ENCODE measurements at regions not wholly inside any gene's neighbourhood (a gene's known extent, or its start where the extent isn't known, plus 50 kb on each side); places are given as distances from the start of the nearest gene placed in this dataset.
"Not testable (repeated sequence)": the region's sequence is repeated elsewhere in the genome, so short reads cannot be mapped to it uniquely, and the experiment has no call there.

DNA sequence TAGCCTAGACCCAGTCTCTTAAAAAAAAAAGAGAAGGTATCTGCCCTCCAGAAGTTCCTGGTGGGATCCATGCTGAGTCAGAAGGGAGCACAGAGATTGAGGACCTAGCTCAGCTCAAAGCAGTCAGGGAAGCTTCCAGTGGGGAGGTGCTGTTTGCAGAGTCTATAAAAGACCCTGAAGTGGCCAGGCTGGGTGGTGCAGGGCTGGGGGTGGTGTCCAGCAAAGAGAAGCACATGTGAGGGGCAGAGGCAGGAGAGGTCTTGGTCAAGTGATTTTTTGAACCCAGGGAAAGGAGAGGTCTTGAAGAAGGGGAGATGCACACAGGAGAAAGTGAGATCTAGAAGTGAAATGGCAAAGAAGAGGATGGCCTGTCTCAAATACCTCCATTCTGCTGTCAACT lies 130.4 kb upstream of the PODXL start:
- H3K27me3 ChIP-seq = peaks cover 0 to 4% of the 10 kb centered on the region in 2 donors
- ATAC-seq = no peak
- no peaks in the 10 kb centered on the region for H3K36me3 ChIP-seq
- H3K4me1 ChIP-seq = no peaks in the 10 kb centered on the region
- H3K27ac ChIP-seq = no peak overlapping the region
- H3K9me3 ChIP-seq = no peaks in the 10 kb centered on the region
- TF ChIP-seq, protein P1, sequence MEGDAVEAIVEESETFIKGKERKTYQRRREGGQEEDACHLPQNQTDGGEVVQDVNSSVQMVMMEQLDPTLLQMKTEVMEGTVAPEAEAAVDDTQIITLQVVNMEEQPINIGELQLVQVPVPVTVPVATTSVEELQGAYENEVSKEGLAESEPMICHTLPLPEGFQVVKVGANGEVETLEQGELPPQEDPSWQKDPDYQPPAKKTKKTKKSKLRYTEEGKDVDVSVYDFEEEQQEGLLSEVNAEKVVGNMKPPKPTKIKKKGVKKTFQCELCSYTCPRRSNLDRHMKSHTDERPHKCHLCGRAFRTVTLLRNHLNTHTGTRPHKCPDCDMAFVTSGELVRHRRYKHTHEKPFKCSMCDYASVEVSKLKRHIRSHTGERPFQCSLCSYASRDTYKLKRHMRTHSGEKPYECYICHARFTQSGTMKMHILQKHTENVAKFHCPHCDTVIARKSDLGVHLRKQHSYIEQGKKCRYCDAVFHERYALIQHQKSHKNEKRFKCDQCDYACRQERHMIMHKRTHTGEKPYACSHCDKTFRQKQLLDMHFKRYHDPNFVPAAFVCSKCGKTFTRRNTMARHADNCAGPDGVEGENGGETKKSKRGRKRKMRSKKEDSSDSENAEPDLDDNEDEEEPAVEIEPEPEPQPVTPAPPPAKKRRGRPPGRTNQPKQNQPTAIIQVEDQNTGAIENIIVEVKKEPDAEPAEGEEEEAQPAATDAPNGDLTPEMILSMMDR (IDR thresholded peaks at IDR 0.05) = no peak
- TF ChIP-seq POLR2A (IDR thresholded peaks at IDR 0.05) = no peak
- H3K4me3 ChIP-seq = no peak overlapping the region
- intact Hi-C loops (cut with DNase I) = no loop called here
- no peak for DNase-seq

DNA sequence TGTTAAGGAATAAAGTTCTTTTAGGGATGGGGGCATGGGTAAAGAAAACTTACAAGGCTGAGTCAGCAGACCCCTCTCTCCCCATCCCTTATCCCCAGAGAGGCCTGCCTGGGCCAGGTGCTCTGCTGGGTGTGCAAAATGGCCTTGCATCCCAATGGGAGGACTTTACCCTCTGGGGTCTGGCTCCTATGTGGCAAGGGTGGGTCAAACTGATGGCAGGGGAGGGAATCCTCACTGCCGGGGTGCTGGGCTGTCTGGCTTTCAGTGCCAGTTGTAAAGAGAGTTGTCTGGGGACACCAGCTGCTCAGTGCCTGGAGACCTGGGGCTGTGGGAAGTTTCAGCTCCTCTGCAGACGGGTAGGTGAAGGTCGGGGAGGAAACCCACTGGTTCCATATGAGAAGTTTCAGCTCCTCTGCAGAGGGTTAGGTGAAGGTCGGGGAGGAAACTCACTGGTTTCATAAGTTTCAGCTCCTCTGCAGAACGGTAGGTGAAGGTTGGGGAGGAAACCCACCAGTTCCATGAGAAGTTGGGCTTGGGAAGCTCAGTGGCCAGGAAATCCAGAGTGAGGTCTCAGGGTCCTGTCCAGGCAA lies 127.2 kb upstream of the PODXL start:
- Histone ChIP-seq H3K36me3 (no peaks in the 10 kb centered on the region), H3K9me3 (no peaks in the 10 kb centered on the region), H3K27me3 (no peaks in the 10 kb centered on the region), H3K4me3 (no peak overlapping the region), H3K4me1 (no peaks in the 10 kb centered on the region), H3K27ac (no peak overlapping the region)
- intact Hi-C loops (cut with DNase I) = no loop called here
- DNase-seq (no peak), ATAC-seq (no peak)
- WGBS (ENCODE audit: insufficient coverage, low coverage, low lambda C conversion rate, missing lambda C conversion rate) = 57% methylated on average over 5 of the region's 5 CpGs
- TF ChIP-seq POLR2A (IDR thresholded peaks at IDR 0.05) = no peak
- TF ChIP-seq, protein P1 (IDR thresholded peaks at IDR 0.05) = no peak

DNA sequence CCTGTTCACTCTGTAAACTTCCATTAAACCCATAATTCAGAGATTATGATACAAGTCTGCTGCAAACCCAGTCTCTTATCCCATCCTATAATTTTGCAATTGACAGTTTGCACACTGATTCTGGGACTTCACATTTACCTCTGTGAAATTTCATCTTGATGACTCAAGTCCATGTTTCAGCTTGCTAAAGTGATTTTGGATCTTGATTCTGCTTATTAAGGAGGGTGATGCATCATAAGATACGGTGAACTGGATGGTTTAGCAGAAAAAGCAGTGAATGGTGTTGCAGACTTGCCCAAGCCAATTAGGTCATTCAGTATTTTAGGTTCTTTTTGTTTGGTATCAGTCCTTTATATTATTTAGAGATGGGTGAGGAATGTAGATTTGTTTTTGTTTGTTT lies 125.5 kb upstream of the PODXL start:
- Histone ChIP-seq H3K27me3 (no peaks in the 10 kb centered on the region), H3K27ac (no peak overlapping the region), H3K9me3 (no peaks in the 10 kb centered on the region), H3K4me1 (no peaks in the 10 kb centered on the region), H3K36me3 (no peaks in the 10 kb centered on the region), H3K4me3 (no peak overlapping the region)
- TF ChIP-seq, protein P1 (IDR thresholded peaks at IDR 0.05) = no peak
- intact Hi-C loops (cut with DNase I) = no loop called here
- WGBS (ENCODE audit: insufficient coverage, low coverage, low lambda C conversion rate, missing lambda C conversion rate) = 0% methylated on average over 1 of the region's 1 CpG
- ATAC-seq (no peak), DNase-seq (no peak)

DNA sequence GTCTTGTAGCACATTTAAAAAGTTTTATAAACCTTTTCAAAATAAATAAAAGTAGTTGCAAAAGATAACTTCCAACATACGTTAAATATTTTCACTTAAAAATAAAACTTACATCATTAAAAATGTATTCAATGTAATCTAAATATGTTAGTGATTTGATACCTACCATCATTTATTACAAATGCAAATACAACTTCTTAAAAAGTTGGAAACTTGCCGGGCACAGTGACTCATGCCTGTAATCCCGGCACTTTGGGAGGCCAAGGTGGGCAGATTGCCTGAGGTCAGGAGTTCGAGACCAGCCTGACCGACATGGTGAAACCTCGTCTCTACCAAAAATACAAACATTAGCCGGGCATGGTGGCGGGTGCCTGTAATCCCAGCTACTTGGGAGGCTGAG lies 122.6 kb upstream of the PODXL start:
- ATAC-seq; intact Hi-C loops (cut with DNase I); H3K27me3 ChIP-seq; H3K9me3 ChIP-seq; H3K4me3 ChIP-seq; H3K27ac ChIP-seq; DNase-seq; H3K36me3 ChIP-seq; H3K4me1 ChIP-seq: not testable (repeated sequence)
- 60% methylated on average over 5 of the region's 8 CpGs for WGBS (ENCODE audit: insufficient coverage, low coverage, low lambda C conversion rate, missing lambda C conversion rate)

DNA sequence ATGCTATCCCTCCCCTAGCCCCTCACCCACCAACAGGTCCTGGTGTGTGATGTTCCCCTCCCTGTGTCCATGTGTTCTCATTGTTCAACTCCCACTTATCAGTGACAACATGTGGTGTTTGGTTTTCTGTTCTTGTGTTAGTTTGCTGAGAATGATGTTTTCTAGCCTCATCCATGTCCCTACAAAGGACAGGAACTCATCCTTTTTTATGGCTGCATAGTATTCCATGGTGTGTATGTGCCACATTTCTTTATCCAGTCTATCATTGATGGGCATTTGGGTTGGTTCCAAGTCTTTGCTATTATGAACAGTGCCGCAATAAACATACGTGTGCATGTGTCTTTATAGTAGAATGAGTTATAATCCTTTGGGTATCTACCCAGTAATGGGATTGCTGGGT lies 120.4 kb upstream of the PODXL start:
- DNase-seq; H3K9me3 ChIP-seq; H3K27ac ChIP-seq; H3K4me3 ChIP-seq; ATAC-seq; intact Hi-C loops (cut with DNase I); H3K36me3 ChIP-seq; H3K27me3 ChIP-seq; H3K4me1 ChIP-seq: not testable (repeated sequence)
- WGBS (ENCODE audit: insufficient coverage, low coverage, low lambda C conversion rate, missing lambda C conversion rate) = 87% methylated on average over 2 of the region's 2 CpGs

DNA sequence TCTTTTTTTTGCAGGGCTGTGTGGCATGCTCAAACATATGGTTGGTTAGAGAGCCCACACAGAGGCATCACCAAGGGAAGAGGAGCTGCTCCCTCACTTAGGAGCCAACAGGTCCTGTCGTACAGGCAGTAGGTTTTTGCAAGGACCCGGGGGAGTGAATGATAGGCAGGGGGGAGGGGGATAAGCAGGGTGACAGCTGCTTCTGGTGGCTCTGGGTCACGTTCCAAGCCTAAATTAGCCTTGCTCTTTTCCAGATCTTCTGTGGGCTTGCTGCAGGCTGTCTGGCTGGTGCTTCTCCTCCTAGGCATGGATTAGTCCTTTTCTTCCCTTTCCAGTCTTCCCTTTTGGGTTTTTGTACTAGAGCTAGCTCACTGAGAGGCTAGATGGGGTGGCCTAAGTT lies 117.7 kb upstream of the PODXL start:
- H3K36me3 ChIP-seq = no peaks in the 10 kb centered on the region
- intact Hi-C loops (cut with DNase I) = no loop called here
- no peaks in the 10 kb centered on the region for H3K4me1 ChIP-seq
- ATAC-seq (no peak), DNase-seq (no peak)
- no peaks in the 10 kb centered on the region for H3K9me3 ChIP-seq
- TF ChIP-seq, protein P1 (IDR thresholded peaks at IDR 0.05) = no peak
- no peak for TF ChIP-seq POLR2A (IDR thresholded peaks at IDR 0.05)
- H3K4me3 ChIP-seq = no peak overlapping the region
- no peaks in the 10 kb centered on the region for H3K27me3 ChIP-seq
- WGBS (ENCODE audit: insufficient coverage, low coverage, low lambda C conversion rate, missing lambda C conversion rate) = 18% methylated on average over 2 of the region's 3 CpGs
- H3K27ac ChIP-seq = no peak overlapping the region

All from right lobe of liver (tissue), 6 donors.